ENCODE measurements at regions not wholly inside any gene's neighbourhood (a gene's known extent, or its start where the extent isn't known, plus 50 kb on each side); places are given as distances from the start of the nearest gene placed in this dataset.

- TF ChIP-seq, protein P1, sequence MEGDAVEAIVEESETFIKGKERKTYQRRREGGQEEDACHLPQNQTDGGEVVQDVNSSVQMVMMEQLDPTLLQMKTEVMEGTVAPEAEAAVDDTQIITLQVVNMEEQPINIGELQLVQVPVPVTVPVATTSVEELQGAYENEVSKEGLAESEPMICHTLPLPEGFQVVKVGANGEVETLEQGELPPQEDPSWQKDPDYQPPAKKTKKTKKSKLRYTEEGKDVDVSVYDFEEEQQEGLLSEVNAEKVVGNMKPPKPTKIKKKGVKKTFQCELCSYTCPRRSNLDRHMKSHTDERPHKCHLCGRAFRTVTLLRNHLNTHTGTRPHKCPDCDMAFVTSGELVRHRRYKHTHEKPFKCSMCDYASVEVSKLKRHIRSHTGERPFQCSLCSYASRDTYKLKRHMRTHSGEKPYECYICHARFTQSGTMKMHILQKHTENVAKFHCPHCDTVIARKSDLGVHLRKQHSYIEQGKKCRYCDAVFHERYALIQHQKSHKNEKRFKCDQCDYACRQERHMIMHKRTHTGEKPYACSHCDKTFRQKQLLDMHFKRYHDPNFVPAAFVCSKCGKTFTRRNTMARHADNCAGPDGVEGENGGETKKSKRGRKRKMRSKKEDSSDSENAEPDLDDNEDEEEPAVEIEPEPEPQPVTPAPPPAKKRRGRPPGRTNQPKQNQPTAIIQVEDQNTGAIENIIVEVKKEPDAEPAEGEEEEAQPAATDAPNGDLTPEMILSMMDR (IDR thresholded peaks at IDR 0.05; ENCODE audit: low read depth, low read length) = no peak
- TF ChIP-seq EZH2phosphoT487 (IDR thresholded peaks at IDR 0.05; ENCODE audit: low read depth) = no peak
Observed at GRCh38 chr11:115629456-115630015, 125.3 kb upstream of the CADM1 start.

Data from OCI-LY3 (cell line).